ENCODE measurements at regions not wholly inside any gene's neighbourhood (a gene's known extent, or its start where the extent isn't known, plus 50 kb on each side); places are given as distances from the start of the nearest gene placed in this dataset.
"Not testable (repeated sequence)": the region's sequence is repeated elsewhere in the genome, so short reads cannot be mapped to it uniquely, and the experiment has no call there.

- no peak for DNase-seq
Observed at GRCh38 chr2:183825710-183826109, 701.5 kb downstream of the NUP35 start.

GRCh38 chr2:183829931-183830330 lies 705.7 kb downstream of the NUP35 start:
- DNase-seq: no peak

- DNase-seq: no peak
Observed at GRCh38 chr2:183837157-183837556, 712.9 kb downstream of the NUP35 start.

DNA sequence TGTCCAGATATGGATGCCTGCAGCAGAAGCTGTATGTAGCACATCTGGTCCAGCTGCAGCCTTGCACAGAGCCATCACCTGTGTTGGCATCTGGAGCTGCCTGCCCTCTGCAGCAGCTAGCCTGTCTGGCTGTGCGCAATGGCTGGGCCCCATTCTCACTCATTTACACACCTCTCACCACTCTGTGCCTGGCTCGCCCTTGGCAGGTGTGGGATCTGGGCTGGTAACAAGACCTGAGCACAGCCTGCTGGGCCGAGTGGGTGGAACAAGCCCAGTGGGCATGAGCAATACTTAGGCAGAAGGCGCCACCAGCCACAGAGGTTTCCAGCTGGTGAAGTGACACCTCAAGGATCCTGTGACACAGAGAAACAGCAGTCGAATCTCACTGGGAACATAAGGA lies 714.1 kb downstream of the NUP35 start:
- no peak for DNase-seq

DNA sequence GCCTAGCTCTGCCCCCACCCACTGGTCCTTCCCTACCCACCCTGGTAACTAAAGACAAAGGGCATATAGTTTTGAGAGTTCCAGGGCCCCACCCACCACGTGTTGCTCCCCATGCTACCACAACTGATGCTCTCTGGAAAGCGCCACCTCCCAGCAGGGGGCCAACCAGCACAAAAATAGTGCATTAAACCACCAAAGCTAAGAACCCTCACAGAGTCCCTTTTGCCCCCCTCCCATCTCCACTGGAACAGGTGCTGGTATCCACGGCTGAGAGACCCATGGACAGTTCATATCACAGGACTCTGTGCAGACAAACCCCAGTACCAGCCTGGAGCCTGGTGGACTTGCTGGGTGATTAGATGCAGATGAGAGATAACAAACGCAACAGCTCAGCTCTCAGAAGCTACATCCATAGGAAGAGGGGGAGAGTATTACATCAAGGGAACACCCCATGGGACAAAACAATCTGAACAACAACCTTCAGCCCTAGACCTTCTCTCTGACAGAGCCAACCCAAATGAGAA lies 715.9 kb downstream of the NUP35 start:
- no peak for DNase-seq

DNA sequence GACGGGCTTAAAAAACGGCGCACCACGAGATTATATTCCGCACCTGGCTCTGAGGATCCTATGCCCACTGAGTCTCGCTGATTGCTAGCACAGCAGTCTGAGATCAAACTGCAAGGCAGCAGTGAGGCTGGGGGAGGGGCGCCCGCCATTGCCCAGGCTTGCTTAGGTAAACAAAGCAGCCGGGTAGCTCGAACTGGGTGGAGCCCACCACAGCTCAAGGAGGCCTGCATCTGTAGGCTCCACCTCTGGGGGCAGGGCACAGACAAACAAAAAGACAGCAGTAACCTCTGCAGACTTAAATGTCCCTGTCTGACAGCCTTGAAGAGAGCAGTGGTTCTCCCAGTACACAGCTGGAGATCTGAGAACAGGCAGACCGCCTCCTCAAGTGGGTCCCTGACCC lies 725.6 kb downstream of the NUP35 start:
- not testable (repeated sequence) for DNase-seq

GRCh38 chr2:183859129-183859528 lies 734.9 kb downstream of the NUP35 start:
- DNase-seq: no peak

GRCh38 chr2:183866666-183867065 lies 731.7 kb upstream of the ZNF804A start:
- DNase-seq: no peak

DNA sequence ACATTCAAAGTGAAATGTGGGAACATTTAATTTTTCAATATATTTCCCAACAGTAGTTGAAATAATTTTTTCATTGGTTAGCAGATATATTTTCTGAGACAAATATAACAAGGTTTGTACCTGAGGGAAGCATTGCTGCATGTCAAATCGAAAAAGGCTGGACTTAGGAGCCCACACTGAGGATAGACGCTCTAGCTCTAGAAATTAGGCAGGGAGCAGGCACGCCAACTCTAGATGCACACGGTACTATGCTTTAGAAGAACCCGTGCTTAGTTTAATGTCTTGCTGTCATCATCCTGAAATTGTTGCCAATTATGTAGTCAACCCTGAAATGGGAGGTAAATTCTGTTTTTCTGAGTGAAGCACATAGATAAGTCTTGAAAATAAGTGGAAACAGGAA lies 731.1 kb upstream of the ZNF804A start:
- DNase-seq: no peak

- peak; percentile 6 for DNase-seq
Observed at GRCh38 chr2:183868153-183868552, 730.2 kb upstream of the ZNF804A start.

GRCh38 chr2:183868707-183869106 lies 729.6 kb upstream of the ZNF804A start:
- no peak for DNase-seq

DNA sequence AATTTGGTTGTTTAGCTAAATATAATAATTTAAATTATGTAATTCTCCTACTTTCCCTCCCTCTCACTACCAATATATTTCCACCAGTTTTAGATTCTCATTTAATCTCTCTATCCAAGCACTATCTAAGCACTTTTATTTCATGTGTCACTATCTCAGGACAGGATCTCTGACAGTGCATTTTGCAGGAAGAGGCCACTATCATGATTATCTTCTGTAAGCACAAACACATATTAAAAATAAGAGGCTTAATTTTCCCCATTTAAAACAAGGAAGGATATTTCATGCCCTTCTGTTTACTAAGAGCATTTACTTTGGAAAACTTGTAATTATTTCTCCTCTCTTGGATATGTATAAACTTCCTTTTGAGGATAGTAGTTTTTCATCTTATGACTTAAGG lies 726.2 kb upstream of the ZNF804A start:
- no peak for DNase-seq

GRCh38 chr2:183881978-183882377 lies 716.4 kb upstream of the ZNF804A start:
- no peak for DNase-seq

- DNase-seq: no peak
Observed at GRCh38 chr2:183892315-183892941, 705.9 kb upstream of the ZNF804A start.

GRCh38 chr2:183898641-183899040 lies 699.7 kb upstream of the ZNF804A start:
- DNase-seq: no peak

DNA sequence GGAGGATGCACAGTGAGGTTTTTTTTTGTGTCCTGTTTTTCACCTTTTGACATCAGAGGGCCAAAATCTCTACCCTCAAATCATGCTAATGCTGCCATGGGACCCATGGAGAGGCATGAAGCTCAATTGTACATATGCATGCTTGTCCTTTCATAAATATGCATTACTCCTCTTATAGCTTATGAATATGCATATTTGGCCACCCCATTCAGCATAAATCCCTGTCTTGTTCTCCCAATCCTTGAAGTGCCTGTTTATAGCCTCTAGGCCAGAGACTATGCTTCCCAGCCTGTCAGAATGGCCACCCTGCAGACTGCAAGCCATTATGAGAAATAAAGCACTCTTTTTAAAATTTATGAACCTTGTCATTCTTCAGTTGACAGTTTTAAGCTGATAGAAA lies 696.4 kb upstream of the ZNF804A start:
- DNase-seq: no peak

DNA sequence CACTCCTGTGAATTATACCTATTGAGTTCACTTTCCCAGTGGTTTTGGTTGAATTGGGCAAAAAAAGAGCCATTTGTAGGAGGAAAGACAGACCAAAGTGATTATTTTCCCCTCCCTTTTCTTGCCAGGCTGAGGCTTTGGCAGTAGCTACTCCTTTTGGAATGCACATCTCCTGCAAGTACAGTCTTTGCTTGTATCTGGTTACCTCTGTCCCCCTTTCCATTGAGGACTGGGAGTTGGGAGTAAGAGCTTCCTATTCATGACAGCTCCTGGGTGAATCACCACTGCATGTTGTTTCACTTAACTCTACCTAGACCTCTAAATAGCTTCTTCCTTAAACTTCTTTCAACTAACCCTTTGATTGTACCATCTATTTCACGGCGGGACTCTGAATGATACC lies 695.3 kb upstream of the ZNF804A start:
- no peak for DNase-seq

GRCh38 chr2:183916041-183916440 lies 682.3 kb upstream of the ZNF804A start:
- DNase-seq: not testable (repeated sequence)

DNA sequence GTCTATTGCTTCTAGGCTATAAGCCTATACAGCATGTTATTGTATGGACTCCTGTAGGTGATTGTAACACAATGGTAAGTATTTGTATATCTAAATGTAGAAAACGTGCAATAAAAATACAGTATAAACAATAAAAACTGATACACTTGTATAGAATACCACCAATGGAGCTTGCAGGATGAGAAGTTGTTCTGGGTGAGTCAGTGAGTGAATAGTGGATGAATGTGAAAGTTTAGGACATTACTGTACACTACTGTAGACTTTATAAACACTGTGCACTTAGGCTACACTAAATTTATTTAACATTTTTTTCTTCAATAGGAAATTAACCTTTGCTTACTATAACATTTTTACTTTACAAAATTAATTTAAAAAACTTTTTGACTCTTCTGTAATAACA lies 679.2 kb upstream of the ZNF804A start:
- DNase-seq: no peak

GRCh38 chr2:183919926-183920325 lies 678.4 kb upstream of the ZNF804A start:
- DNase-seq: no peak

DNA sequence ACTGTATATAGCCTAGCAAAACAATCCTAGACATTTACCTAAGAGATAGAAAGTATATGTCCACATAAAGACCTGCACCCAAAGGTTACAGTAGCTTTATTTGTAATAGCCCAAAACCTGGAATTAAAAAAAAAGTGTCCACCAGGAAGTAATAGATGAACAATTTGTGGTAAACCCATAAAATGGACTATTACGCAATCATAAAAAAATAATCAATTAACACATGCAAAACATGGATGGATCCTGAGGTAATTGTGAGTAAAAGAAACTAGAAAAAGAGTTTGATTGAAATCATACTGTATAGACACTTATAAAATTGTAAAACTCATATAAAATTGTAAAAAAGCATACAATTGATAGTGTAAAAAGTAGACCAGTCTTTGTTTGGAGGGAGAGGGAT lies 673.0 kb upstream of the ZNF804A start:
- no peak for DNase-seq

- DNase-seq: no peak
Observed at GRCh38 chr2:183926433-183926832, 671.9 kb upstream of the ZNF804A start.

GRCh38 chr2:183927406-183928325 lies 670.7 kb upstream of the ZNF804A start:
- DNase-seq: no peak

- DNase-seq: no peak
Observed at GRCh38 chr2:183935005-183935404, 663.3 kb upstream of the ZNF804A start.
